Embryonic facial prominence (tissue), 1 donor: ENCODE measurements at regions not wholly inside any gene's neighbourhood (a gene's known extent, or its start where the extent isn't known, plus 50 kb on each side); places are given as distances from the start of the nearest gene placed in this dataset.
A peak's percentile ranks its signal among the peaks of the same experiment; 100 is the strongest.
"Not testable (repeated sequence)": the region's sequence is repeated elsewhere in the genome, so short reads cannot be mapped to it uniquely, and the experiment has no call there.

Source experiments
- DNase-seq: peaks from one replicate; pipeline ENCODE4 v3.0.0-alpha.2; 2016; ENCODE audit errors: extremely low spot score

GRCh38 chr5:91938441-91938840 is 555.3 kb upstream of the ARRDC3 start:
- no peak for DNase-seq

GRCh38 chr5:91937121-91937520 is 554.0 kb upstream of the ARRDC3 start:
- no peak for DNase-seq

GRCh38 chr5:91929522-91929817 is 546.4 kb upstream of the ARRDC3 start:
- no peak for DNase-seq

- DNase-seq = peak; percentile 13
Measured at GRCh38 chr5:91928754-91929521, 545.8 kb upstream of the ARRDC3 start.

GRCh38 chr5:91927439-91927838 is 544.3 kb upstream of the ARRDC3 start:
- DNase-seq = no peak

GRCh38 chr5:91925249-91925648 is 542.1 kb upstream of the ARRDC3 start:
- DNase-seq = no peak

GRCh38 chr5:91917037-91917814 is 534.1 kb upstream of the ARRDC3 start:
- not testable (repeated sequence) for DNase-seq

- DNase-seq = no peak
Measured at GRCh38 chr5:91910655-91911054, 527.5 kb upstream of the ARRDC3 start.

GRCh38 chr5:91910247-91910646 is 527.1 kb upstream of the ARRDC3 start:
- DNase-seq = no peak

- DNase-seq = no peak
Measured at GRCh38 chr5:91906494-91906893, 523.4 kb upstream of the ARRDC3 start.

- DNase-seq = no peak
Measured at GRCh38 chr5:91906027-91906426, 522.9 kb upstream of the ARRDC3 start.

- no peak for DNase-seq
Measured at GRCh38 chr5:91898898-91899297, 515.8 kb upstream of the ARRDC3 start.

GRCh38 chr5:91898019-91898418 is 514.9 kb upstream of the ARRDC3 start:
- no peak for DNase-seq

GRCh38 chr5:91888810-91889209 is 505.7 kb upstream of the ARRDC3 start:
- DNase-seq = no peak

GRCh38 chr5:91885291-91886265 is 502.5 kb upstream of the ARRDC3 start:
- DNase-seq = no peak

GRCh38 chr5:91884036-91884435 is 500.9 kb upstream of the ARRDC3 start:
- no peak for DNase-seq

GRCh38 chr5:91875196-91875779 is 492.2 kb upstream of the ARRDC3 start:
- DNase-seq = no peak

GRCh38 chr5:91867799-91868198 is 484.7 kb upstream of the ARRDC3 start:
- DNase-seq = no peak

GRCh38 chr5:91865915-91866314 is 482.8 kb upstream of the ARRDC3 start:
- DNase-seq = no peak

- peak; percentile 9 for DNase-seq
Measured at GRCh38 chr5:91864962-91865361, 481.8 kb upstream of the ARRDC3 start.

- DNase-seq = no peak
Measured at GRCh38 chr5:91851670-91852069, 468.6 kb upstream of the ARRDC3 start.

- no peak for DNase-seq
Measured at GRCh38 chr5:91850031-91850430, 466.9 kb upstream of the ARRDC3 start.
